ENCODE measurements at regions not wholly inside any gene's neighbourhood (a gene's known extent, or its start where the extent isn't known, plus 50 kb on each side); places are given as distances from the start of the nearest gene placed in this dataset.

- TF ChIP-seq POLR2A (IDR thresholded peaks at IDR 0.05) = no peak
- no peak for TF ChIP-seq CTCF (IDR thresholded peaks at IDR 0.05)
These were observed 195.9 kb upstream of the PPP1R26 start for GRCh38 chr9:135283671-135284070.
